MM.1S (cell line): ENCODE measurements at regions not wholly inside any gene's neighbourhood (a gene's known extent, or its start where the extent isn't known, plus 50 kb on each side); places are given as distances from the start of the nearest gene placed in this dataset.

Source experiments
- DNase-seq: peaks from one replicate; pipeline ENCODE4 v3.0.0-alpha.2; 2015
- H2AFZ ChIP-seq: fragments of 300-600 bp; sonication (generic); 2 replicates; pipeline ENCODE4 v1.6.0; 2016; ENCODE audit warnings: antibody characterized with exemption, low read length
- H3F3A ChIP-seq: fragments of 300-600 bp; sonication (generic); 2 replicates; pipeline ENCODE4 v1.6.1; 2016; ENCODE audit warnings: mild to moderate bottlenecking, antibody characterized with exemption, low read length, moderate library complexity, mixed read lengths; ENCODE audit not compliant: insufficient read depth
- H3K27ac ChIP-seq: fragments of 300-600 bp; sonication (generic); 2 replicates; pipeline ENCODE4 v1.5.1; 2016; ENCODE audit warnings: mild to moderate bottlenecking, low read length
- H3K27me3 ChIP-seq: fragments of 300-600 bp; sonication (generic); replicated peaks from 2 replicates; pipeline ENCODE4 v1.6.0; 2016; ENCODE audit warnings: low read length; ENCODE audit not compliant: insufficient read depth
- H3K36me3 ChIP-seq: fragments of 300-600 bp; sonication (generic); replicated peaks from 2 replicates; pipeline ENCODE4 v1.6.1; 2016; ENCODE audit warnings: mild to moderate bottlenecking, low read length, mixed read lengths; ENCODE audit not compliant: insufficient read depth
- H3K4me1 ChIP-seq: fragments of 300-600 bp; sonication (generic); 2 replicates; pipeline ENCODE4 v1.6.1; 2016; ENCODE audit warnings: low read length, mixed read lengths
- H3K4me2 ChIP-seq: fragments of 300-600 bp; sonication (generic); 2 replicates; pipeline ENCODE4 v1.6.0; 2016; ENCODE audit warnings: low read depth, low read length
- H3K4me3 ChIP-seq: fragments of 300-600 bp; sonication (generic); 2 replicates; pipeline ENCODE4 v1.5.1; 2016; ENCODE audit warnings: low read length, mixed read lengths
- H3K79me2 ChIP-seq: fragments of 300-600 bp; sonication (generic); 2 replicates; pipeline ENCODE4 v1.6.1; 2016; ENCODE audit warnings: mixed run types, low read length, mixed read lengths
- H3K9ac ChIP-seq: fragments of 300-600 bp; sonication (generic); 2 replicates; pipeline ENCODE4 v1.6.1; 2016; ENCODE audit warnings: low read length, mixed read lengths
- H3K9me2 ChIP-seq: fragments of 300-600 bp; sonication (generic); replicated peaks from 2 replicates; pipeline ENCODE4 v1.6.1; 2016; ENCODE audit warnings: mild to moderate bottlenecking, low read length, mixed read lengths; ENCODE audit not compliant: insufficient read depth
- H3K9me3 ChIP-seq: fragments of 300-600 bp; sonication (generic); replicated peaks from 2 replicates; pipeline ENCODE4 v1.6.1; 2016; ENCODE audit warnings: mild to moderate bottlenecking, low read length, mixed read lengths; ENCODE audit not compliant: insufficient read depth
- H4K20me1 ChIP-seq: fragments of 300-600 bp; sonication (generic); 2 replicates; pipeline ENCODE4 v1.6.1; 2016; ENCODE audit warnings: mild to moderate bottlenecking, low read length, moderate library complexity, mixed read lengths; ENCODE audit not compliant: insufficient read depth
- EZH2 ChIP-seq: fragments of 300-600 bp; sonication (generic); optimal IDR thresholded peaks from 2 replicates; pipeline ENCODE3; 2017; ENCODE audit warnings: low read depth, mild to moderate bottlenecking, antibody characterized with exemption, low read length, mixed read lengths
- EZH2phosphoT487 ChIP-seq: fragments of 300-600 bp; sonication (generic); IDR thresholded peaks from 2 replicates; pipeline ENCODE4 v1.6.1; 2018; ENCODE audit warnings: antibody characterized with exemption, low read length
- TF ChIP-seq, protein P1 (sequence below): fragments of 300-600 bp; sonication (generic); IDR thresholded peaks from 2 replicates; pipeline ENCODE4 v1.5.1; 2016; ENCODE audit warnings: antibody characterized with exemption, low read length, mixed read lengths

DNA sequence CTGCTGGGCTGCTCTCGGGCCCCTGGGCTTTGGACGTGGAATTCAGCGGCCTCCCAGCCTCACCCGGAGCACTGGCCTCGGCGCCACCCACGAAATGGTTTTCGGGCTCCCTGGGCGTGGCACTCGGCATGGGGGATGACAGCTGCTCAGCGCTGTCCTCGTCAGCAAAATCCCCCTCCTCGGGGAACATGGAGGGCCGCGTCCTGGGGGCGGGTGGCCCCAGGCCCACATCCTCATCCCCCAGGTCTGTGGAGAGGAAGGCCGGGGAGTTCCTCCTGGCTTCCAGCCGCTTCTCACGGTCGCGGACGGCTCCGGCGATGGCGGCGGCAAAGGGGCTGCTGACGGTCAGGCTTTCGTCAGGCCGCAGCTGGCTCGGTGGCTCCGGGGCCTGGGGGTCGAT is 88.4 kb downstream of the CTTN start:
- H3K4me2 ChIP-seq: no peak overlapping the region
- H3K9ac ChIP-seq: no peak overlapping the region
- H3K4me1 ChIP-seq: no peaks in the 10 kb centered on the region
- no peaks in the 10 kb centered on the region for H3F3A ChIP-seq
- no peak overlapping the region for H3K4me3 ChIP-seq
- H3K9me3 ChIP-seq: no peaks in the 10 kb centered on the region
- peaks cover 97% of the 10 kb centered on the region for H3K27me3 ChIP-seq
- no peaks in the 10 kb centered on the region for H3K36me3 ChIP-seq
- TF ChIP-seq EZH2 (no peak), EZH2phosphoT487 (no peak)
- TF ChIP-seq, protein P1, sequence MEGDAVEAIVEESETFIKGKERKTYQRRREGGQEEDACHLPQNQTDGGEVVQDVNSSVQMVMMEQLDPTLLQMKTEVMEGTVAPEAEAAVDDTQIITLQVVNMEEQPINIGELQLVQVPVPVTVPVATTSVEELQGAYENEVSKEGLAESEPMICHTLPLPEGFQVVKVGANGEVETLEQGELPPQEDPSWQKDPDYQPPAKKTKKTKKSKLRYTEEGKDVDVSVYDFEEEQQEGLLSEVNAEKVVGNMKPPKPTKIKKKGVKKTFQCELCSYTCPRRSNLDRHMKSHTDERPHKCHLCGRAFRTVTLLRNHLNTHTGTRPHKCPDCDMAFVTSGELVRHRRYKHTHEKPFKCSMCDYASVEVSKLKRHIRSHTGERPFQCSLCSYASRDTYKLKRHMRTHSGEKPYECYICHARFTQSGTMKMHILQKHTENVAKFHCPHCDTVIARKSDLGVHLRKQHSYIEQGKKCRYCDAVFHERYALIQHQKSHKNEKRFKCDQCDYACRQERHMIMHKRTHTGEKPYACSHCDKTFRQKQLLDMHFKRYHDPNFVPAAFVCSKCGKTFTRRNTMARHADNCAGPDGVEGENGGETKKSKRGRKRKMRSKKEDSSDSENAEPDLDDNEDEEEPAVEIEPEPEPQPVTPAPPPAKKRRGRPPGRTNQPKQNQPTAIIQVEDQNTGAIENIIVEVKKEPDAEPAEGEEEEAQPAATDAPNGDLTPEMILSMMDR: no peak
- no peaks in the 10 kb centered on the region for H3K79me2 ChIP-seq
- no peaks in the 10 kb centered on the region for H3K9me2 ChIP-seq
- no peak overlapping the region for H3K27ac ChIP-seq
- H2AFZ ChIP-seq: no peak overlapping the region
- no peak for DNase-seq
- H4K20me1 ChIP-seq: no peaks in the 10 kb centered on the region

DNA sequence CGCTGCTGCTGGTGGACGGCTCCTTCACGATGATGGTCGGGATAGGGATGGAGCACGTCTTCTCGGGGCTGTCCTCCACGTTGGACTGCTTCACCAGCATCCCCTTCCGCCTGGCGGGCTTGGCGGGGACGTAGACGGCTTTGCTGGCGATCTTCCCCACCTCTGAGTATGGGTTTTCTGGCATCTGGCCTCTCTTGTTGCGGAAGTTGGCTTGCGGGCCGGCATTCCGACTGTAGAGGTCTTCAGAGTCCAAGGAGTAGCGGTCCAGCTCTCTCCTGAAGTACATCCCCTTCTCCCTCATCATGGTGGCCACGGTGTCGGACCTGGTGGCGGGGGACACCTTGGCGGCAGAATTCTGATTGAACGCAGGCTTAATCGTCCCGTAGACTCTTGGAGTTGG is 88.8 kb downstream of the CTTN start:
- Histone ChIP-seq H2AFZ (no peak overlapping the region), H3K9me2 (no peaks in the 10 kb centered on the region), H3K79me2 (no peaks in the 10 kb centered on the region), H3K4me3 (no peak overlapping the region), H3K27me3 (peaks cover 97% of the 10 kb centered on the region), H4K20me1 (no peaks in the 10 kb centered on the region), H3K27ac (no peak overlapping the region), H3K4me2 (no peak overlapping the region), H3K9me3 (no peaks in the 10 kb centered on the region), H3K9ac (no peak overlapping the region), H3F3A (no peaks in the 10 kb centered on the region), H3K4me1 (no peaks in the 10 kb centered on the region), H3K36me3 (no peaks in the 10 kb centered on the region)
- TF ChIP-seq, protein P1: no peak
- TF ChIP-seq EZH2phosphoT487: no peak
- TF ChIP-seq EZH2: no peak
- no peak for DNase-seq

DNA sequence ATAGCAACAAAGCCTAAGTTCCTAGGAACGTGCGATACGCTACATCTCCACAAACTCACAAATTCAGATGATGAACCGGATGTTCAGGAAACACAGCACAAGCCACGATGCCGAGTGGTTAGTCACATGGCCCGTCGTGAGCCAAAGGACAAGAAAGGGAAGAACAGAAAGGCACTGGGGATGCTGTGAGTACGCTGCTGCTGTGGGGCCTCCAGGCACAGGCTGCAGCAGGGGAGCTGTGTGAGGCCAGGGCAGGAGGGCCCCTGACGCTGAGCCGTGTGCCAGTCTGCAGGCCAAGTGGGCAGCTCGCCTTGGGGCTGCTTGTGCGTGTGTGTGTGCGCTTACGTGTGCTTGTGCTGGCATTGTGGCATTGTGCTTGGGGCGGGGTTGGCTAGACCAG is 89.4 kb downstream of the CTTN start:
- Histone ChIP-seq H3K27ac (no peak overlapping the region), H3K36me3 (no peaks in the 10 kb centered on the region), H3F3A (no peaks in the 10 kb centered on the region), H3K9ac (no peak overlapping the region), H2AFZ (no peak overlapping the region), H3K9me2 (no peaks in the 10 kb centered on the region), H3K4me1 (no peaks in the 10 kb centered on the region), H3K4me2 (no peak overlapping the region), H3K79me2 (no peaks in the 10 kb centered on the region), H3K9me3 (no peaks in the 10 kb centered on the region), H4K20me1 (no peaks in the 10 kb centered on the region), H3K4me3 (no peak overlapping the region), H3K27me3 (peaks cover 96% of the 10 kb centered on the region)
- DNase-seq: no peak
- no peak for TF ChIP-seq EZH2phosphoT487
- TF ChIP-seq, protein P1: no peak
- no peak for TF ChIP-seq EZH2
